ENCODE measurements at regions not wholly inside any gene's neighbourhood (a gene's known extent, or its start where the extent isn't known, plus 50 kb on each side); places are given as distances from the start of the nearest gene placed in this dataset.

GRCh38 chr2:156787517-156787916 lies 351.3 kb downstream of the GPD2 start:
- Histone ChIP-seq H3K9me3 (ENCODE audit: control insufficient read depth in 2 of 2, insufficient read depth in 1 of 2, low read depth in 1 of 2, low read length in 1 of 2) (peaks cover 0 to 2% of the 10 kb centered on the region in 2 donors), H3K4me1 (ENCODE audit: control insufficient read depth in 3 of 3, insufficient read depth in 2 of 3, low read depth in 1 of 3, low read length in 2 of 3) (no peaks in the 10 kb centered on the region), H3K27me3 (ENCODE audit: control insufficient read depth in 3 of 3, insufficient read depth in 3 of 3, low read length in 3 of 3) (no peaks in the 10 kb centered on the region), H3K36me3 (ENCODE audit: control insufficient read depth in 3 of 3, insufficient read depth in 2 of 3, low read depth in 1 of 3, low read length in 3 of 3) (no peaks in the 10 kb centered on the region), H3K27ac (ENCODE audit: low read depth in 1 of 3, low read length in 2 of 3) (no peak overlapping the region), H3K4me3 (ENCODE audit: low read depth in 1 of 3, low read length in 3 of 3) (no peak overlapping the region)
- FAIRE-seq = no peak
- no peak for DNase-seq
- WGBS, 3 donors = 90 to 95% (median 91%) methylated on average over 2 of the region's 2 CpGs

DNA sequence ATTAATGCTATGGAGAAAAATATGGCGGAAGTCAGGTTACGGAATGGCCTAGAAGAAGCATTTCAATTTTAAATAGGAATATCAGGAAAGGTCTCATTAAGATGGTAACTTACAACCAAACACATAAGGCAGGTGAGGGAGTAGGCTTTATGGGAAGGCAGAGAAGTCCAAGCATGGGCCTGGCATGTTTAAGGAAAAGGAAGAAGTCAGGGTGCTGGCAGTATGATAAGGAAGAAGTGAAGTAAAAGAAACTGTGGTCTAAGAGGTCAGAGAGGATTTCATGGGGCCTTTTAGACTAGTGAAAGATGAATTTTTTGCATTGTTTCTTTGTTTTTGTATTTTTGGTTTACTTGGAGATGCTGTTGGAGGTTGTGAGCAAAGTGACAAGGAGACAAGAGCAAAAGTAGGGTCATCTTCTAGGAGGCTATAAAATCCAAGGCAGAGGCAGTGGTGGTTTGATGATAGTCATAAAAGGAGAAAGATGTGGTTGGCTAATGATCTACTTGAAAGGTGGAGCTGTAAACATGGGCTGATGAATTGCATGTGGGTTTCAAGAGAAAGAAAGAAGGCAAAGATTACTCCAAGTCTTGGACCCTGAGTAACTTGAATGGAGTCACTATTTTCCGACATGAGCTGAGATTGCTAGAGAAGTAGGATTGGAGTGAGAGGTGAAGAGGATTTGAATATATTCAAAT lies 354.3 kb downstream of the GPD2 start:
- Histone ChIP-seq H3K4me1 (ENCODE audit: control insufficient read depth in 3 of 3, insufficient read depth in 2 of 3, low read depth in 1 of 3, low read length in 2 of 3) (no peaks in the 10 kb centered on the region), H3K36me3 (ENCODE audit: control insufficient read depth in 3 of 3, insufficient read depth in 2 of 3, low read depth in 1 of 3, low read length in 3 of 3) (no peaks in the 10 kb centered on the region), H3K4me3 (ENCODE audit: low read depth in 1 of 3, low read length in 3 of 3) (no peak overlapping the region), H3K27me3 (ENCODE audit: control insufficient read depth in 3 of 3, insufficient read depth in 3 of 3, low read length in 3 of 3) (no peaks in the 10 kb centered on the region), H3K27ac (ENCODE audit: low read depth in 1 of 3, low read length in 2 of 3) (no peak overlapping the region), H3K9me3 (ENCODE audit: control insufficient read depth in 2 of 2, insufficient read depth in 1 of 2, low read depth in 1 of 2, low read length in 1 of 2) (peaks cover 0 to 2% of the 10 kb centered on the region in 2 donors)
- 92 to 97% (median 96%) methylated on average over 3 of the region's 3 CpGs for WGBS, 3 donors
- FAIRE-seq (no peak), DNase-seq (peak in 1 of 2 donors; percentile 50)

DNA sequence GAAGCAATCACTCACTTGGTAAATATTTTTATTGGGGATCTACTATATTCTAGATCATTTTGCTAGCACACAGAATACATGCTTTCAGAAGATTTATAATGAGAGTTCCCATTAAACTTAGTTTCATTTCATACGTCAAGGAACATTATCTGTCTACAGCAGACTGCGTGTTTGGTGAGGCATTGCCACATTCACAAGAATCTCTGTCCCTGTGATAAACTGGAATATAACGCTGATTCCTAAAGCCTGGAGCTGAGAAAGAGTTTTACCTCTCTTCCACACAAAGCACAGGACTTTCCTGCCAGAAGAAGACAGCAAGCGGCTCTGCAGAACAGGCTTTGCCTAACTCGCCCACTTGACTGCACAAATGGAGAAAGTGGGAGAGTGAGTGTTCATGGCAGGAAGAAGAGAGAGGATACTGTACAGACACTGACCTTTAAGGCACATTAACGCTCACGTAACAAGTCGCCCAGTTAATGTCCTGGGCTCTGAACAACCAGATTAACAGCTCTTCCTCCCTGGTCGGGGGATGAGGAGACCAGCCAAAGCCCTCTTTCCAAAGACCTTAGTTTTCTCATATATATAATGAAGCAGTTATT lies 356.2 kb downstream of the GPD2 start:
- Histone ChIP-seq H3K27ac (ENCODE audit: low read depth in 1 of 3, low read length in 2 of 3) (no peak overlapping the region), H3K4me3 (ENCODE audit: low read depth in 1 of 3, low read length in 3 of 3) (no peak overlapping the region), H3K36me3 (ENCODE audit: control insufficient read depth in 3 of 3, insufficient read depth in 2 of 3, low read depth in 1 of 3, low read length in 3 of 3) (no peaks in the 10 kb centered on the region), H3K9me3 (ENCODE audit: control insufficient read depth in 2 of 2, insufficient read depth in 1 of 2, low read depth in 1 of 2, low read length in 1 of 2) (peaks cover 0 to 2% of the 10 kb centered on the region in 2 donors), H3K4me1 (ENCODE audit: control insufficient read depth in 3 of 3, insufficient read depth in 2 of 3, low read depth in 1 of 3, low read length in 2 of 3) (no peaks in the 10 kb centered on the region), H3K27me3 (ENCODE audit: control insufficient read depth in 3 of 3, insufficient read depth in 3 of 3, low read length in 3 of 3) (no peaks in the 10 kb centered on the region)
- DNase-seq (no peak), FAIRE-seq (no peak)
- 88 to 95% (median 88%) methylated on average over 9 of the region's 9 CpGs for WGBS, 3 donors

GRCh38 chr2:156797832-156798231 lies 361.7 kb downstream of the GPD2 start:
- Histone ChIP-seq H3K4me1 (ENCODE audit: control insufficient read depth in 3 of 3, insufficient read depth in 2 of 3, low read depth in 1 of 3, low read length in 2 of 3) (no peaks in the 10 kb centered on the region), H3K27ac (ENCODE audit: low read depth in 1 of 3, low read length in 2 of 3) (no peak overlapping the region), H3K9me3 (ENCODE audit: control insufficient read depth in 2 of 2, insufficient read depth in 1 of 2, low read depth in 1 of 2, low read length in 1 of 2) (no peaks in the 10 kb centered on the region), H3K27me3 (ENCODE audit: control insufficient read depth in 3 of 3, insufficient read depth in 3 of 3, low read length in 3 of 3) (no peaks in the 10 kb centered on the region), H3K36me3 (ENCODE audit: control insufficient read depth in 3 of 3, insufficient read depth in 2 of 3, low read depth in 1 of 3, low read length in 3 of 3) (no peaks in the 10 kb centered on the region), H3K4me3 (ENCODE audit: low read depth in 1 of 3, low read length in 3 of 3) (no peak overlapping the region)
- DNase-seq (no peak), FAIRE-seq (no peak)
- WGBS, 3 donors = 55 to 73% (median 66%) methylated on average over 2 of the region's 2 CpGs

- Histone ChIP-seq H3K27me3 (ENCODE audit: control insufficient read depth in 3 of 3, insufficient read depth in 3 of 3, low read length in 3 of 3) (no peaks in the 10 kb centered on the region), H3K4me3 (ENCODE audit: low read depth in 1 of 3, low read length in 3 of 3) (no peak overlapping the region), H3K4me1 (ENCODE audit: control insufficient read depth in 3 of 3, insufficient read depth in 2 of 3, low read depth in 1 of 3, low read length in 2 of 3) (no peaks in the 10 kb centered on the region), H3K9me3 (ENCODE audit: control insufficient read depth in 2 of 2, insufficient read depth in 1 of 2, low read depth in 1 of 2, low read length in 1 of 2) (no peaks in the 10 kb centered on the region), H3K27ac (ENCODE audit: low read depth in 1 of 3, low read length in 2 of 3) (no peak overlapping the region), H3K36me3 (ENCODE audit: control insufficient read depth in 3 of 3, insufficient read depth in 2 of 3, low read depth in 1 of 3, low read length in 3 of 3) (no peaks in the 10 kb centered on the region)
- FAIRE-seq = no peak
- 61 to 67% (median 66%) methylated on average over 3 of the region's 3 CpGs for WGBS, 3 donors
- DNase-seq = no peak
Measured at GRCh38 chr2:156800065-156800653, 364.0 kb downstream of the GPD2 start.

- 73 to 87% (median 80%) methylated on average over 8 of the region's 8 CpGs for WGBS, 3 donors
- Histone ChIP-seq H3K27ac (ENCODE audit: low read depth in 1 of 3, low read length in 2 of 3) (no peak overlapping the region), H3K27me3 (ENCODE audit: control insufficient read depth in 3 of 3, insufficient read depth in 3 of 3, low read length in 3 of 3) (no peaks in the 10 kb centered on the region), H3K4me1 (ENCODE audit: control insufficient read depth in 3 of 3, insufficient read depth in 2 of 3, low read depth in 1 of 3, low read length in 2 of 3) (no peaks in the 10 kb centered on the region), H3K9me3 (ENCODE audit: control insufficient read depth in 2 of 2, insufficient read depth in 1 of 2, low read depth in 1 of 2, low read length in 1 of 2) (no peaks in the 10 kb centered on the region), H3K4me3 (ENCODE audit: low read depth in 1 of 3, low read length in 3 of 3) (no peak overlapping the region), H3K36me3 (ENCODE audit: control insufficient read depth in 3 of 3, insufficient read depth in 2 of 3, low read depth in 1 of 3, low read length in 3 of 3) (no peaks in the 10 kb centered on the region)
- DNase-seq (no peak), FAIRE-seq (no peak)
Measured at GRCh38 chr2:156800781-156801361, 364.7 kb downstream of the GPD2 start.

DNA sequence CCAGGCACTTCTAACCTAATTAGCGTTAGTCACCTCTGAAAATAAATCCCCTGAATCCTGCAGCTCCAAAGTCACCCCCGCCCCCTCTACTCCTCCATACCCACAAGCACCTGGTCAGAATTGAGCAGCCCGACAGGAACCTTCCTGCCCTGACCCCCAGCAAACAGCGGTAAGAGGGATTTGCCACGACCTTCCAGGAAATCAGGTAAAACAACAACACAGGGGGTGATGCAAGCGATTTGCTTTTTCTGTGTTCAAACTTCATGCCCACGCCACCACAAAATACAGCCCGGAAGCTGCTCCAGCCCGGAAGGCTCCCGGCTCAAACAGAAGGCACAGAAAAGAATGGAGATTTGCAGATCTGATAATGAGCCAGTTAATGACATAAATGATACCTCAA lies 367.1 kb downstream of the GPD2 start:
- 33 to 41% (median 41%) methylated on average over 10 of the region's 10 CpGs for WGBS, 3 donors

DNA sequence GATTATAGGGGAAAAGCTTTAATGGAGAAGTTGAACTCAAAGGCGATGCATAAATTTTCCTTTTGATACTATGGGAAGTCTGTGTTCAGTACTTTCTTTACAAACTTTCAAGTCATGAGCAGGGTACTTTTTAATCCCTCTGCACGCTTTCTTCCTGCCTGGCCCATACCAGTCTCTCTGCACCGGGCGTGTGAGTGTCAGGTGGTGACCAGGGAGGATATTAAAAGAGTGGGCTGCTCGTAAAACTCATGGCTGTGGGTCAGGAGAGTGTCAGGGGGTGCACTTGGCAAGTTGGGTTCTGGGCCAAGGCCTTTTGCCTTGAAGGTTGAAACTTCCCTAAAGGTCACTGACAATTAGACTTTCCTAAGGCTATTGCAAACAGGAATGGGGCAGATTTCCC lies 367.8 kb downstream of the GPD2 start:
- Histone ChIP-seq H3K36me3 (ENCODE audit: control insufficient read depth in 3 of 3, insufficient read depth in 2 of 3, low read depth in 1 of 3, low read length in 3 of 3) (no peaks in the 10 kb centered on the region), H3K27ac (ENCODE audit: low read depth in 1 of 3, low read length in 2 of 3) (no peak overlapping the region), H3K27me3 (ENCODE audit: control insufficient read depth in 3 of 3, insufficient read depth in 3 of 3, low read length in 3 of 3) (no peaks in the 10 kb centered on the region), H3K9me3 (ENCODE audit: control insufficient read depth in 2 of 2, insufficient read depth in 1 of 2, low read depth in 1 of 2, low read length in 1 of 2) (peaks cover 0 to 2% of the 10 kb centered on the region in 2 donors), H3K4me1 (ENCODE audit: control insufficient read depth in 3 of 3, insufficient read depth in 2 of 3, low read depth in 1 of 3, low read length in 2 of 3) (no peaks in the 10 kb centered on the region), H3K4me3 (ENCODE audit: low read depth in 1 of 3, low read length in 3 of 3) (no peak overlapping the region)
- DNase-seq = no peak
- no peak for FAIRE-seq
- WGBS, 3 donors = 80 to 92% (median 89%) methylated on average over 5 of the region's 5 CpGs

More for the DNA sequence above, 367.1 kb downstream of the GPD2 start:
- peak overlapping the region in 2 of 3 donors; percentile 7 to 39 for H3K4me3 ChIP-seq (ENCODE audit: low read depth in 1 of 3, low read length in 3 of 3)
- no peaks in the 10 kb centered on the region for H3K27me3 ChIP-seq (ENCODE audit: control insufficient read depth in 3 of 3, insufficient read depth in 3 of 3, low read length in 3 of 3)
- H3K9me3 ChIP-seq (ENCODE audit: control insufficient read depth in 2 of 2, insufficient read depth in 1 of 2, low read depth in 1 of 2, low read length in 1 of 2) = peaks cover 0 to 2% of the 10 kb centered on the region in 2 donors
- peak in 1 of 2 donors; percentile 30 for DNase-seq
- no peak for FAIRE-seq
- no peak overlapping the region for H3K27ac ChIP-seq (ENCODE audit: low read depth in 1 of 3, low read length in 2 of 3)
- H3K4me1 ChIP-seq (ENCODE audit: control insufficient read depth in 3 of 3, insufficient read depth in 2 of 3, low read depth in 1 of 3, low read length in 2 of 3) = no peaks in the 10 kb centered on the region
- no peaks in the 10 kb centered on the region for H3K36me3 ChIP-seq (ENCODE audit: control insufficient read depth in 3 of 3, insufficient read depth in 2 of 3, low read depth in 1 of 3, low read length in 3 of 3)

All from small intestine (tissue), 7 donors.